NK-92 treated with Interleukin-12 subunit alpha and Interleukin-12 subunit beta, amount 100 ng/mL, for 24 hours (cell line): ENCODE measurements at regions not wholly inside any gene's neighbourhood (a gene's known extent, or its start where the extent isn't known, plus 50 kb on each side); places are given as distances from the start of the nearest gene placed in this dataset.
"Not testable (repeated sequence)": the region's sequence is repeated elsewhere in the genome, so short reads cannot be mapped to it uniquely, and the experiment has no call there.

Experiments used
- DNase-seq: peaks from one replicate; lab custom pipeline; 2025; lab: John Stamatoyannopoulos, UW

GRCh38 chr6:87763276-87763675, 61.2 kb upstream of the AKIRIN2 start:
- DNase-seq = no peak

- no peak for DNase-seq
These were observed 60.1 kb upstream of the AKIRIN2 start for GRCh38 chr6:87762116-87762515.

GRCh38 chr6:87757792-87758191, 55.8 kb upstream of the AKIRIN2 start:
- no peak for DNase-seq

- DNase-seq = peak; percentile 51
These were observed 54.8 kb upstream of the AKIRIN2 start for GRCh38 chr6:87756858-87757257.

- DNase-seq = peak; percentile 31
These were observed 54.0 kb upstream of the AKIRIN2 start for GRCh38 chr6:87755708-87756671.

GRCh38 chr6:87754828-87755227, 52.8 kb upstream of the AKIRIN2 start:
- DNase-seq = no peak

- no peak for DNase-seq
These were observed 51.2 kb upstream of the AKIRIN2 start for GRCh38 chr6:87753131-87753685.

GRCh38 chr6:87752503-87752902, 50.5 kb upstream of the AKIRIN2 start:
- DNase-seq = not testable (repeated sequence)
